ENCODE measurements at regions not wholly inside any gene's neighbourhood (a gene's known extent, or its start where the extent isn't known, plus 50 kb on each side); places are given as distances from the start of the nearest gene placed in this dataset.

DNA sequence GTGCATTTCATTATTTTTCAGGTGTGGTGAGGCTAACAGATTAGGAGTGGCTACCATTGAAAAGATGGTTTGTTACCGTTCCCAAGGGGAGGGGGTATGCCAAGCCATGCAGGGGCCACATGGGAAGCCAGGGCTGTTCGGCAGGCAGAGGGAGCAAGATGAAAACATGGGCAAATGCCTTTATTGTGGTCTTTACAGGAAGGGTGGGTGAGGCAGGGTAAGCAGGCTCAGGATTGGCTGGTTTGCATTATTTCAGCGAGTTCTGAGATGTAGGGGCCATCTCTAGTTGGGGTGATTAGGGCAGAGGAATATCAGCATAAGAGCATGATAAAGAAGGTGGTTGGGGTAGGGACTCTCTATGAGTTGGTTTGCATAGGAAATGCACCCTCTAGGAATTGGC lies 117.6 kb downstream of the CCT6B start:
- Mint-ChIP-seq H3K9me3 (no peaks in the 10 kb centered on the region), H3K27me3 (peaks cover 5% of the 10 kb centered on the region), H3K27ac (no peak overlapping the region), H3K4me1 (peaks cover 16% of the 10 kb centered on the region), H3K4me3 (no peak overlapping the region), H3K36me3 (no peaks in the 10 kb centered on the region)
- CTCF ChIA-PET = no interaction called here
- no peak for DNase-seq

DNA sequence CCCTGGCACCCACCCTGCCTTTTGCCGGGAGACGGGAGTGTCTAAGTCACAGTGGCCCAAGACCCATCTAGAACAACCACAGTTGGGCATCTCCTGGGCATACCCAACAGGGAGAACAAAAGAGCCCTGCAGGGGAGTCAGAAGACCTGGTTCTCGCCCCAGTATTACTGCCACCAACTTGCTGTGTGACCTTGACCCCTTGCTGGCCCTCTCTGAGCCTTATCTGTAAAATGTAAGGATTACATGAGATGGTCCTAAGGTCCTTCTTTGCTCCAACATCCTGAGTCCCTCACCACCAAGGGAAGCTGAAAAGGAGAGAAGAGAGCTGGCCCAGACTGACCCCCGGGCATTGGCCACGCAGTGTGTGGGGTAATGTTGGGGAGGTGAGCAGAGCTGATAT lies 119.0 kb downstream of the CCT6B start:
- Mint-ChIP-seq H3K9me3 (no peaks in the 10 kb centered on the region), H3K27ac (no peak overlapping the region), H3K4me3 (no peak overlapping the region), H3K4me1 (peaks cover 16% of the 10 kb centered on the region), H3K27me3 (peaks cover 5% of the 10 kb centered on the region), H3K36me3 (no peaks in the 10 kb centered on the region)
- CTCF ChIA-PET = no interaction called here
- no peak for DNase-seq

DNA sequence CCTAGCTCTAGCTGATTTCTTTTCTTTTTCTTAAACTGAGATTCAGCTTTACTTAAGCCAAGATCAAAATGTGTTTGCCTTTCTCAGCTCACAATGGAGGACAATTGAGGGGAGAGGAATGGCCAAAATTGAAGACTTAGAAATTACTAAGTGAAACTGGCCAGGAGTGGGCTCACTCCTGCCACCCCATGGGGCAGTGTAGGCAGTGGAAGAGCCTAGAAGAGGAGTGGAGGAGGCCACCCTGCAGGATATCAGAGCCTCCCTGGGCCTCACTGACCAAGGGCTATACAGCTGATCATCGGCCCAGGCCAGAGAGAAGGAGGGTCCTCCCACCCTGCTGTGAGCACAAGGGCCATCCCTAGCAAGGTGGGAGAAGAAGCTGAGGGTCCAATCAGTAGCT lies 119.8 kb downstream of the CCT6B start:
- no peaks in the 10 kb centered on the region for H3K36me3 Mint-ChIP-seq
- H3K4me1 Mint-ChIP-seq = peaks cover 16% of the 10 kb centered on the region
- H3K9me3 Mint-ChIP-seq = no peaks in the 10 kb centered on the region
- H3K27me3 Mint-ChIP-seq = peaks cover 5% of the 10 kb centered on the region
- H3K27ac Mint-ChIP-seq = no peak overlapping the region
- no peak for DNase-seq
- no peak overlapping the region for H3K4me3 Mint-ChIP-seq
- CTCF ChIA-PET = no interaction called here

DNA sequence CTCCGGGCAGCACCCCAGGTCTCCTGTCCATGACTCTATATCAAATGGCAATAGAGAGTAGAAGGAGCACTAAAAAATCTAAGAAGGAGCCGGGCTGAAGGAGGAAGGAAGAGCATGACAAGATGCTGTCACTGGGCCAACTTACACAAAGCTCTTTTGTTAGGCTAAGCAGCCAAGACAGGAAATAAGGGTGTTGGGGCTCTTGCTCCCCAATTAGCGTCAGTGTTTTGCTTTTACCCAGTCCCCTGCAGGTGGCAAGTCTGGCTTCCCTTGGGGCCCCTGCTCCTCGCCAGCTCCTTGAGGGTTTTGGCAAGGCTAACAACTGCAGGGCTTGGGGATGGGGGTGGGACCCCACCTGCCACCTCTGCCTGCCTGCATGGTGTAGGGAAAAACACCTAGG lies 120.5 kb downstream of the CCT6B start:
- CTCF ChIA-PET = no interaction called here
- H3K36me3 Mint-ChIP-seq = no peaks in the 10 kb centered on the region
- peaks cover 5% of the 10 kb centered on the region for H3K27me3 Mint-ChIP-seq
- H3K9me3 Mint-ChIP-seq = no peaks in the 10 kb centered on the region
- no peak overlapping the region for H3K4me3 Mint-ChIP-seq
- no peak overlapping the region for H3K27ac Mint-ChIP-seq
- DNase-seq = peak; percentile 26
- H3K4me1 Mint-ChIP-seq = peaks cover 16% of the 10 kb centered on the region

DNA sequence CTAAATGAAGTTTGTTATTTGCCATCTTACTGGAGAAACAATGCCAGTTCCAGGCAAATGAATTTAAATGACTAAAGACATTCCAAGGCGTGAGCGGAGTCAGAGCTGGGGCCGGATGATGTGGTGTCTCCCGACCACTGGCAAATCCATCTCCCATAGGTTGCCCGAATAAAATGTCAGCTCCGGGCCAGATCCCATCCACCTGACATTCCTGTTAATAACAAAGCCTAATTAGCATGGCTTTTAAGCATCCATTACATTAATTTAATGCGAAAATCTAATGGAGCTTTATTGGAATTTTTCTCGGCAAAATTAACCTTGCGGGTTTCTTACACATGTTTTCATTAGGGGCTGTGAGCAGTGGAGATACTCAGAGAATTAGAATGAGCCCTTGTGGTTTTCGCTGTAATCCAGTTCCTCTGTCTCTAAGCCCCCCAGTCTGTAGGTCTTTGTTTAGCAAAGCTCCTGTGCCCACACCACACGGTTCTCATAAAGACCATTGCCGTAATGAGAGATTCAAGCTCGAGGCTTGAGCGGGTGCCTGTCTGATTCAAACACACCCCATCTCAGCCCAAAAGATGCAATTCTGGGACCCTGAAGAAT lies 123.3 kb downstream of the CCT6B start:
- Mint-ChIP-seq H3K27ac (no peak overlapping the region), H3K4me1 (peaks cover 16% of the 10 kb centered on the region), H3K36me3 (no peaks in the 10 kb centered on the region), H3K9me3 (no peaks in the 10 kb centered on the region), H3K27me3 (peaks cover 4% of the 10 kb centered on the region), H3K4me3 (no peak overlapping the region)
- DNase-seq = no peak
- CTCF ChIA-PET = no interaction called here

DNA sequence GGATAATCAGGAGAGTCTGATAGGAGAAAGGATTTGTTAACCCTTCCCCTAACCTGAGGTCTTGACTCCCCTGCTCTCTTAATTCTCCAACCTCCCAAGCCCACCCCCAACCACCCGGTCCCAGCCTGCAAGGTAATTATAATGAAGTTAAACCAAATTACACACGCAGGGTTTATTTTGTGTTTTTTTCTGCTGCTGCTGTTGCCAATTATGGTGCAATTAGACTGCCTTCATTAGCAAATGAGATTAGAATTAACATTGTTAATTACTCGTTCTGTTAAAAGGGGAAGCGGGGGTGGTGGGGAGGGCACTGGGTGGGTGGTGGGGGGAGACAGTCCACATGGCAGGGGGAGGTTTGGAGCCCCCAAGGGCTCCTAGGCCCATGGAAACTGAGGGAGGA lies 128.9 kb downstream of the CCT6B start:
- Mint-ChIP-seq H3K9me3 (no peaks in the 10 kb centered on the region), H3K27ac (no peak overlapping the region), H3K4me3 (no peak overlapping the region), H3K4me1 (no peaks in the 10 kb centered on the region), H3K36me3 (no peaks in the 10 kb centered on the region), H3K27me3 (peaks cover 4% of the 10 kb centered on the region)
- DNase-seq = no peak
- CTCF ChIA-PET = no interaction called here

DNA sequence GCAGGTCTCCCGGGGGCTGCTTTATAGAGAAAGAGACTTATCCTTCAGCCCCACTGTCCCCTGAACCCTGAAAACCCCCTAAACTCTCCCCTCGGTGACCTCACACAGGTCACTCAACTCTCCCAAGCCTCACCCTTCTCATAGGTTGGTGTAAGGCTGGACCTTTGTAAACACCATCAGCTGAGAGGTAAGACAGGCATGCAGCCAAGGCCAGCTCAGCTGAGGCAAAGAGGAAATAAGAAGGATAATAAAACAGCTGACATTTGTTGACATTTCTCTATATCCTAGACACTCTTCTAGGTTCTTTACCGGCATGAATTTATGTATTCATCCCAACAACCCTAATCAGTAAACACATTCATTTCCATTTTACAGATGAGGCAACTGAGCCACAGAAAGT lies 134.3 kb downstream of the CCT6B start:
- Mint-ChIP-seq H3K4me1 (no peaks in the 10 kb centered on the region), H3K27me3 (no peaks in the 10 kb centered on the region), H3K9me3 (no peaks in the 10 kb centered on the region), H3K36me3 (no peaks in the 10 kb centered on the region), H3K4me3 (no peak overlapping the region), H3K27ac (no peak overlapping the region)
- CTCF ChIA-PET = no interaction called here
- DNase-seq = no peak

DNA sequence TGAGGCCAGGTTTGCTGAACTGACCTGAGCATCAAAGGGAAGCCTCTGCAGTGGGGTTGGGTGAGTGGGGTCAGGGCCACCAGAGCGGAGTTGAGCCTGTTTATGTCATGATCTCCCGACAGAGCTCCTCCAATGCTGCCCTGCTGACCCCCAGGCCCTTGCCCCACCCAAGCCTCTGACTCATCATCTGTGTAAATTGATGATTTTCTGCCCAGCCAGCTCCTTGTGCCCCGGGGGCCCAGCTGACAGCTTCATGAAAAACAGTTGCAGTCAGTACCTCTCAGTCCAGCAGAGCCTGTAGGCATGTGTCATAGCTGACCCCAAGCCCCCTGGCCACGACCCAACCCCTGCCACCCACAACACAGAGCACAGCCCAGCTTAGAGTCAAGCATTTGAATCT lies 134.9 kb downstream of the CCT6B start:
- CTCF ChIA-PET = no interaction called here
- H3K4me1 Mint-ChIP-seq = no peaks in the 10 kb centered on the region
- H3K27ac Mint-ChIP-seq = no peak overlapping the region
- H3K4me3 Mint-ChIP-seq = no peak overlapping the region
- H3K9me3 Mint-ChIP-seq = no peaks in the 10 kb centered on the region
- no peaks in the 10 kb centered on the region for H3K27me3 Mint-ChIP-seq
- no peaks in the 10 kb centered on the region for H3K36me3 Mint-ChIP-seq
- DNase-seq = no peak

DNA sequence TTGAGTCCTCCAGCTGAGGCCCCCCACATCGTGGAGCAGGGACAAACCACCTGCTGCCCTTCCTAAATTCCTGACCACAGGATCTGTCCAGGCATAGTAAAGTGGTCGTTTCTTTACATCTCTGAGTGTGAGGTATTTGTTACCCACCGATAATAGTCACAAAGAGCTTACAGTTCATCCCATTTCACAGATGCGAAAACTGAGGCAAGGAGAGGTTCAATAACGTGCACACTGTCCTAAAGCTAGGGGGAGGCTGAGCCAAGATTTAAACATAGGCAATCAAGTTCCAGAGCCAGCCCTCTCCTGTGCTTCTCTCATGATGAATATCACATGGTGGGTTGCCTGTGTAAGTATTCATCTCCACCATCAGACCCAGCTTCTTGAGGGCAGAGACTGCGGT lies 135.4 kb downstream of the CCT6B start:
- Mint-ChIP-seq H3K4me3 (no peak overlapping the region), H3K27me3 (no peaks in the 10 kb centered on the region), H3K36me3 (no peaks in the 10 kb centered on the region), H3K27ac (no peak overlapping the region), H3K4me1 (no peaks in the 10 kb centered on the region), H3K9me3 (no peaks in the 10 kb centered on the region)
- CTCF ChIA-PET = no interaction called here
- no peak for DNase-seq

DNA sequence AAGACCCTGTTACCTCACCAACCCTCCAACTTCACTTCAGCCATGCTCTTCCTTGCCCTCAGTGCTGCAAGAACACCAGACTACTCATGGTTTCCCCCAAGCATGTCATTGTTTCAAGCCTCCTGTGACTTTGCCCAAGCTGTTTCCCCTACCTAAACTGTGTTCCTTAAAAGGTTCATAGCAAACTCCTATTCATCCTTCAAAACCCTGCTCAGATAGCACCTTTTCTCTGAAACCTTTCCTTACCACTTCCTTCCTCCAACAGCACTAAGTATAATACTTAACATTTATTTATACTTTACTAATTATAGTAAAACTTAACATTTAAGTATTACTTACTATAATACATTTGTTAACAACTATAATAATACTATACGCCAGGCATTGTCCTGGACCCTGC lies 136.2 kb downstream of the CCT6B start:
- no peak for DNase-seq
- Mint-ChIP-seq H3K9me3 (no peaks in the 10 kb centered on the region), H3K27ac (no peak overlapping the region), H3K4me1 (no peaks in the 10 kb centered on the region), H3K36me3 (no peaks in the 10 kb centered on the region), H3K4me3 (no peak overlapping the region), H3K27me3 (no peaks in the 10 kb centered on the region)
- CTCF ChIA-PET = interaction anchor here (0.9 kb wide), 1 partner anchor 295 kb away, joined by 3 read pairs; the partner anchor contains the start of gene RAD51D

DNA sequence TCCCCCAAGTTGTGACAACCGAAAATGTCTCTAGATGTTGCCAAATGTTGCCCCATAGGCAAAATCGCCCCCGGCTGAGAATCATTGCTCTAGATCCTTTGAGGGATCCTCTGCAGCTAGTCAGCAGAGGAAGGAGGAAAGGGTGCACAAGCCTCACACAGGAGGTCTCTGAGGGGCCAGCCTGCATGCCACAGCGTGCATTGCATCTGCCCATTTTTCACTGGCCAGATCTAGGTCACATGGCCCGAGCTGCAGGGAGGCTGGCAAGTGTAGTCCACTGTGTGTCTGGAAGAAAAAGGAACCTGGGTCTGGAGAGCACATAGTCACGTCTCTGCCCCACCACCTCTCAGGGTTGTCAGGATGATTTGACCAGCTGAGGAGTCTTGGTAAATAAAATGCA lies 138.2 kb downstream of the CCT6B start:
- CTCF ChIA-PET = no interaction called here
- DNase-seq = no peak
- Mint-ChIP-seq H3K4me3 (no peak overlapping the region), H3K27me3 (no peaks in the 10 kb centered on the region), H3K9me3 (no peaks in the 10 kb centered on the region), H3K36me3 (no peaks in the 10 kb centered on the region), H3K4me1 (no peaks in the 10 kb centered on the region), H3K27ac (no peak overlapping the region)

DNA sequence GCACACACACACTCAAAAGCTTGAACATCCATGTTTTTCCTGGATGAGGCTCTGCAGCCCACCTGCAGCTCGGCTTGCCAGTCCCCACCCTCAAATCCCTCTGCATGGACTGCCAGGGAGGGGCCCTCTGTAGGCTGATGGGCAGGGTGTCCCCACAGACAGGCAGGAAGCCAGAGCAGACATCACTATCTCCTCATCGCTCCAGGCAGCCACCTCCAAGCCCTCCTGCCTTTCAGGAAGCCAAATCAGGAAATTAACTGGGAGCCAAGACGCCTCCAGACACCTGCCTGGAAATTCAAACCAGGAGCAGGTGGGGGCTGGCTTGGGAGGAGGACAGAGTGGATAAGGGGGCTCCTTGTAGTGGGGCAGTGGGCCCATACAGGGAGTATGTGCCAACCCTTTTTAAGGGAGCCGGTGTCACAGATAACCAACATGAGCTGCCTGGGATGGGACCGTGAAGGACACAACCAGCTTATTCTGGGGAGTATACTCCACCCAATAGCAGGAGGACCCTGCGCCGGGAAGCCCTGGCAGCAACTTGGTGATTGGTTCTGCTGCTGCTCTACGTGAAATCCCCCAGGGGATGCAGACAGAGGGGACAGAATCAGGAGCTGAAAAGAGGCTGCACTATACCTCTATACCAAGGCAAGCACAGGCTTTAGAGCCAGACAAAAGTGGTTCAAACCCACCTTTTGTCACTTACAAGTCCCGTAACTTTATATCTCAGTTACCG lies 139.1 kb downstream of the CCT6B start:
- DNase-seq = no peak
- Mint-ChIP-seq H3K36me3 (no peaks in the 10 kb centered on the region), H3K4me3 (no peak overlapping the region), H3K27ac (no peak overlapping the region), H3K4me1 (no peaks in the 10 kb centered on the region), H3K27me3 (no peaks in the 10 kb centered on the region), H3K9me3 (no peaks in the 10 kb centered on the region)
- CTCF ChIA-PET = no interaction called here

DNA sequence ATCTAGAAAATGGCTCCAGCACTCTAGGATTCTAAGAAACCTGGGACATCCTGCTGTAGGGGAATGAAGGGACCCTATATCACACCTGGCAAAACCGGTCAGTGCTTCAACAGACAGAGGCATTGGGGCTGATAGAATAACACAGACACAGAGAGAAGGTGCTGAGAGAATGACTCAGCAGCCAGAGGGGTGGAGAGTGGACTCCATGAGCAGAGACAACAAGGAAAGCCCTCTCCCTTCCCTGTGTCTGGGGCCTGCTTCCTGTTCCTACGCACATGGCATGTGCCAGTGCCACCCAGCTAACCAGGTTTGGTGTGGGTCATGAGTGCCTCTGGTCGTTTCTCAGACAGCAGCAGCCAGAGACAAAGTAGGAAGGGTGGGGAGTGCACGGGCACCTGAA lies 140.3 kb downstream of the CCT6B start:
- Mint-ChIP-seq H3K9me3 (no peaks in the 10 kb centered on the region), H3K4me1 (no peaks in the 10 kb centered on the region), H3K36me3 (no peaks in the 10 kb centered on the region), H3K27me3 (no peaks in the 10 kb centered on the region), H3K4me3 (no peak overlapping the region), H3K27ac (no peak overlapping the region)
- CTCF ChIA-PET = no interaction called here
- no peak for DNase-seq

DNA sequence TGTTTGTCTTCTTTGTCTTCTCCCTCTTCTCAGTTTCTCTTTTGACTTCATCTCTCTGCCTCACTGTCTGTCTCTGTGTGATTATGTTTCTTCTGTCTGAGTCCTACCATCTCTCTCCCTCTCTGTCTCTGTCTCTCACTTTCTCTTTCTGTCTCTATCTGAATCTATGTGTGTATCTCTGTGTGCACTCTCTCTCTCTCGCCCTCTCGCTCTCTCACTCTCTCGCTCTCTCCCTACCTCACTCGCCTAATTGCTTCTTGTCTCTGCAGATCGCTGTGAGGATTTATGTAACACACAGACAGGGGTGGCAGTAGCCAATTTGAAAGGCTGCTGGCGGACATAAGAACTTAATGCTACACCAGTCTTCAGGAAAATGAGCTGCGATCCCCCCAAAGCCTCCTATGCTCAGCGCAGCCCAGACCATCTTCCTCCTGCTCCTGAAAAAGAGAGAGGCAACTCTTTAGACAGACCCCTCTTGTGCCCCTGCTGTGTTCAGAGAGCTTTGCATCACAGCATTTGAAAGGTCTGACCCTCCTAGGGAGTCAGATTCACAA lies 140.9 kb downstream of the CCT6B start:
- H3K36me3 Mint-ChIP-seq = no peaks in the 10 kb centered on the region
- DNase-seq = no peak
- H3K27me3 Mint-ChIP-seq = no peaks in the 10 kb centered on the region
- CTCF ChIA-PET = no interaction called here
- no peak overlapping the region for H3K27ac Mint-ChIP-seq
- no peaks in the 10 kb centered on the region for H3K9me3 Mint-ChIP-seq
- no peaks in the 10 kb centered on the region for H3K4me1 Mint-ChIP-seq
- H3K4me3 Mint-ChIP-seq = no peak overlapping the region

DNA sequence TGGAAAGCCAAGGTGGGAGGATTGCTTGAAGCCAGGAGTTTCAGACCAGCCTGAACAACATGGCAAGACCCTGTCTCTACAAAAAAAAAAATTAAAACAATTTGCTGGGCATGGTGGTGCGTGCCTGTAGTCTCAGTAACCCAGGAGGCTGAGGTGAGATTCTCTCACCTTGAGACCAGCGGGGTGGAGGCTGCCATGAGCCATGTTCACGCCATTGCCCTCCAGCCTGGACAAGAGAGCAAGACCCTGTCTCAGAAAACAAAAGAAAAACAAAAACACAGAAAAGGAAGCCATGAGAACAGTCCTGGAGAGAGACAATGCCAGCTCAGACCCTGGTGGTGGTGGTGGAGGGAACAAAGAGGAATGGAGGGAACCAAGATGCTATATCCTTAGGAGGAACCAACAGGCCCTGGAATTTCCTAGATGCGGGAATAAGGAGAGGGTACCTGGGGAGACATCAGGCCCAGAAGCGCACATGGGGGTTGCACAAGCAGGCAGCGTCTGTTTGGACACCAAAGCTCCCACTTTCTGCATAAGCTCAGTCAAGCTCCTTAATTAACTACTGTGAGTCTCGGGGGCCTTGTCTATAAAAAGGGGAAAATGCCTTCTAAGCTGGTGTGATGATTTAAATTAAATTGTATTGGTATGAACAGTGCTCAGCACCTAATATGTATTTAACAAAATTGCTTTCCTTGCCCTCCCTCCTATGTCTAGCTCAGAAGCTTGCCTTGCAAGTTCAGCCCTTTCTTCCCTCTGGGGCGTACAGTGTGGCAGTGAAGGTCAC lies 143.8 kb downstream of the CCT6B start:
- no peak for DNase-seq
- Mint-ChIP-seq H3K27ac (no peak overlapping the region), H3K9me3 (no peaks in the 10 kb centered on the region), H3K36me3 (no peaks in the 10 kb centered on the region), H3K27me3 (peaks cover 3% of the 10 kb centered on the region), H3K4me1 (no peaks in the 10 kb centered on the region), H3K4me3 (no peak overlapping the region)
- CTCF ChIA-PET = no interaction called here
